ENCODE measurements at regions not wholly inside any gene's neighbourhood (a gene's known extent, or its start where the extent isn't known, plus 50 kb on each side); places are given as distances from the start of the nearest gene placed in this dataset.

- Histone ChIP-seq H3K9me3 (no peaks in the 10 kb centered on the region), H3K4me1 (ENCODE audit: control insufficient read depth in 1 of 2, insufficient read depth in 1 of 2, low read depth in 1 of 2, low read length in 1 of 2) (no peaks in the 10 kb centered on the region), H3K4me3 (ENCODE audit: low read depth in 1 of 2, low read length in 1 of 2) (no peak overlapping the region), H3K36me3 (no peaks in the 10 kb centered on the region), H3K27me3 (no peaks in the 10 kb centered on the region), H3K27ac (no peak overlapping the region)
- no peak for TF ChIP-seq CTCF (IDR thresholded peaks at IDR 0.05)
Measured at GRCh38 chr14:61940666-61941420, 178.6 kb downstream of the SNAPC1 start.

DNA sequence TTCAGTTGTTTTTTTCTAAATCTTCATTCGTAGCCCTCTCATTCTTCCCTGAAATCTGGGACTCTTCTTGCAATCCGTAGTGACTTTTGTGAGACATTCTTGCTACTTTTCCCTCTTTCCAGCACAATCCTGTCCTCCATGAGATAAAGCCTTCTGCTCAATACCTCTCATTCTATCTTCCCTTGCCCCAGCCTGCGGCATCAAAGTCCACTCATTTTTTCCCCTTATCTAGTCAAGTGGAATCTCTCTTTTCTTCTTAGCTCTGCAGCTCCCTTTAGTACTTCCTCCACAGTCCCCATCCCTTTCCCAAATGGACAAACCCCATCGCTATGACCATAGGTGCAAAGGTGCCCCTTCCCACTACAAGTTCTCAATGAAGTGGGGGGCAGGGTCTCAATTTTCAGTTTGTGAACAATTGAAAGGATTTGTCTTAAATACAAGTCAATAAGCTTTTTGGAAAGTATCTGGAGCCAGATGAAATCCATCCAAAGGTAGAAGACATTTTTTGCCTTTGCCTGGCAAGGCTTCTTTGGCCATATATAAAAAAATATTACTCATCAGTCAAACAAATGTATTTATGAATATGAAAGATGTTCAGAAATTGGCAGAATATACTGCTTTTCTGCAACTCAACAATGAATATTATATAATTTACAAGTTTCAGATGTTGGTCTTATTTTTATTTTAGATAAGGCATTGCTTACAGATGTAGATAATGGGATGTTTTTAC, 179.4 kb downstream of the SNAPC1 start:
- Histone ChIP-seq H3K36me3 (no peaks in the 10 kb centered on the region), H3K27me3 (no peaks in the 10 kb centered on the region), H3K9me3 (no peaks in the 10 kb centered on the region), H3K4me1 (ENCODE audit: control insufficient read depth in 1 of 2, insufficient read depth in 1 of 2, low read depth in 1 of 2, low read length in 1 of 2) (no peaks in the 10 kb centered on the region), H3K4me3 (ENCODE audit: low read depth in 1 of 2, low read length in 1 of 2) (no peak overlapping the region), H3K27ac (no peak overlapping the region)
- no peak for TF ChIP-seq CTCF (IDR thresholded peaks at IDR 0.05)

- no peak for TF ChIP-seq CTCF (IDR thresholded peaks at IDR 0.05)
- no peaks in the 10 kb centered on the region for H3K9me3 ChIP-seq
- H3K4me3 ChIP-seq (ENCODE audit: low read depth in 1 of 2, low read length in 1 of 2) = no peak overlapping the region
- no peaks in the 10 kb centered on the region for H3K27me3 ChIP-seq
- H3K4me1 ChIP-seq (ENCODE audit: control insufficient read depth in 1 of 2, insufficient read depth in 1 of 2, low read depth in 1 of 2, low read length in 1 of 2) = no peaks in the 10 kb centered on the region
- H3K36me3 ChIP-seq = no peaks in the 10 kb centered on the region
- no peak overlapping the region for H3K27ac ChIP-seq
Measured at GRCh38 chr14:61948376-61948775, 186.2 kb downstream of the SNAPC1 start.

DNA sequence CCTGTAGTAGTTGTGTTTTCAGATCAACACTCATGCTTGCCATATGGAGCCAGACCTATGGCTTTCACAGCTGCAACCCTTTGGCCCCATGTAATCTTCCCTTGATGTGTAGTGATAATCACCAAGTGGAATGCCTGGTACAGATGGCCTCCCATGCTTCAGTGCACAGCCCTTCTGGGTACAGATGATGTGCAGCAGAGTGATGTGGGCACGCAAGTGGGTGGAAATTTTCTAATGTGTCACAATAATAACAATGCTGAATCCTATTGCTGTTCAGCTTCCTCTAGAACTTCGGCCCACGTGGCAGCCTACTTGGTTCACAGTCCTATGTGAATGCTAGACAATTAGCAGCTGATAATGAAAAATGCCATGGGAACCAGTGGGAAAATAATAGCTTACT, 188.1 kb downstream of the SNAPC1 start:
- Histone ChIP-seq H3K27ac (no peak overlapping the region), H3K4me3 (ENCODE audit: low read depth in 1 of 2, low read length in 1 of 2) (no peak overlapping the region), H3K4me1 (ENCODE audit: control insufficient read depth in 1 of 2, insufficient read depth in 1 of 2, low read depth in 1 of 2, low read length in 1 of 2) (no peaks in the 10 kb centered on the region), H3K9me3 (no peaks in the 10 kb centered on the region), H3K27me3 (no peaks in the 10 kb centered on the region), H3K36me3 (no peaks in the 10 kb centered on the region)
- no peak for TF ChIP-seq CTCF (IDR thresholded peaks at IDR 0.05)

DNA sequence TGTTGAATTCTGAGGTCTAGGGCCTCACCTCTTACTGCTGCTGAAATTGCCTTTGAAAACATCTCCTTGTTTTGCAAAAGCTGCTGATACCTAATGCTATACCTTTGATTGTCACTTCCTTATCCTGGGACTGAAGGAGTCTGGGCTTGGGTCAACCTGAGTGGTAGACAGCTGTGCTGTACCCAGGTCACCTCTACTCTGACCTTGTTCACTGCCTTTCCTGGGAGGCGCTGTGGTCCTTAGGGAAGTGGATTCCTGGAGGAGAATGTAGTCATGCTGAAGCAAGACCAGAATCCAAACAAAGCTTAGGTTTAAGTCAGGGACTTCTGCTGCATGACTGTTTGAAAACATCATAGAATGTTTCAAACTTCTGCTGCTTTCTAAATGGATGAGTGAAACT, 191.4 kb downstream of the SNAPC1 start:
- H3K36me3 ChIP-seq = no peaks in the 10 kb centered on the region
- no peaks in the 10 kb centered on the region for H3K27me3 ChIP-seq
- H3K27ac ChIP-seq = no peak overlapping the region
- H3K9me3 ChIP-seq = no peaks in the 10 kb centered on the region
- TF ChIP-seq CTCF (IDR thresholded peaks at IDR 0.05) = no peak
- no peak overlapping the region for H3K4me3 ChIP-seq (ENCODE audit: low read depth in 1 of 2, low read length in 1 of 2)
- no peaks in the 10 kb centered on the region for H3K4me1 ChIP-seq (ENCODE audit: control insufficient read depth in 1 of 2, insufficient read depth in 1 of 2, low read depth in 1 of 2, low read length in 1 of 2)

Data from neutrophil (primary cell).